Smooth muscle cell (in vitro differentiated cells): ENCODE measurements at regions not wholly inside any gene's neighbourhood (a gene's known extent, or its start where the extent isn't known, plus 50 kb on each side); places are given as distances from the start of the nearest gene placed in this dataset.

Experiments
- DNase-seq: peaks from one replicate; lab custom pipeline; 2025; ENCODE audit not compliant: unreplicated experiment; lab: John Stamatoyannopoulos, UW
- H2AFZ ChIP-seq: fragments of 200-600 bp; sonication (generic); 2 replicates; pipeline ENCODE4 v1.6.0; 2016; ENCODE audit warnings: antibody characterized with exemption, low read depth, mild to moderate bottlenecking
- H3F3A ChIP-seq: fragments of 200-600 bp; sonication (generic); 2 replicates; pipeline ENCODE4 v1.6.0; 2017; ENCODE audit warnings: antibody characterized with exemption, low read depth
- H3K27ac ChIP-seq: fragments of 200-600 bp; sonication (generic); 2 replicates; pipeline ENCODE4 v1.5.1; 2016; ENCODE audit warnings: low read depth, mild to moderate bottlenecking
- H3K27me3 ChIP-seq: fragments of 200-600 bp; sonication (generic); 2 replicates; pipeline ENCODE4 v1.6.1; 2016; ENCODE audit warnings: low read depth, mild to moderate bottlenecking
- H3K36me3 ChIP-seq: fragments of 200-600 bp; sonication (generic); 2 replicates; pipeline ENCODE4 v1.5.1; 2016; ENCODE audit warnings: low read depth
- H3K4me1 ChIP-seq: fragments of 200-600 bp; sonication (generic); 2 replicates; pipeline ENCODE4 v1.5.1; 2016; ENCODE audit warnings: low read depth
- H3K4me2 ChIP-seq: fragments of 200-600 bp; sonication (generic); 2 replicates; pipeline ENCODE4 v1.6.0; 2016; ENCODE audit warnings: mild to moderate bottlenecking
- H3K4me3 ChIP-seq: fragments of 200-600 bp; sonication (generic); 2 replicates; pipeline ENCODE4 v1.5.1; 2016; ENCODE audit warnings: mild to moderate bottlenecking
- H3K79me2 ChIP-seq: fragments of 200-600 bp; sonication (generic); 2 replicates; pipeline ENCODE4 v1.6.0; 2016; ENCODE audit warnings: low read depth, mild to moderate bottlenecking
- H3K9ac ChIP-seq: fragments of 200-600 bp; sonication (generic); 2 replicates; pipeline ENCODE4 v1.6.0; 2016; ENCODE audit warnings: low read depth
- H3K9me3 ChIP-seq: fragments of 200-600 bp; sonication (generic); replicated peaks from 2 replicates; pipeline ENCODE4 v1.5.1; 2016; ENCODE audit warnings: low read depth
- H4K20me1 ChIP-seq: fragments of 200-600 bp; sonication (generic); 2 replicates; pipeline ENCODE4 v1.6.0; 2016; ENCODE audit warnings: low read depth
- CTCF ChIP-seq: fragments of 200-600 bp; sonication (generic); IDR thresholded peaks from 2 replicates; pipeline ENCODE4 v1.5.1; 2017; ENCODE audit warnings: borderline replicate concordance, mild to moderate bottlenecking, antibody characterized with exemption; ENCODE audit not compliant: insufficient read depth, poor library complexity, severe bottlenecking
- WGBS: methylation state at CpG from one replicate; pipeline ENCODE4 v1.1.7; 2016; ENCODE audit warnings: low lambda C conversion rate; 5-methylcytosine and 5-hydroxymethylcytosine counted together

- no peaks in the 10 kb centered on the region for H3K4me1 ChIP-seq
- H4K20me1 ChIP-seq, result no peaks in the 10 kb centered on the region
- no peak for TF ChIP-seq CTCF
- no peak overlapping the region for H3K27ac ChIP-seq
- no peaks in the 10 kb centered on the region for H3K9me3 ChIP-seq
- no peak overlapping the region for H3K9ac ChIP-seq
- H2AFZ ChIP-seq, result no peak overlapping the region
- no peaks in the 10 kb centered on the region for H3K79me2 ChIP-seq
- DNase-seq, result no peak
- no peaks in the 10 kb centered on the region for H3K36me3 ChIP-seq
- no peak overlapping the region for H3K4me2 ChIP-seq
- H3K27me3 ChIP-seq, result peaks cover 5% of the 10 kb centered on the region
- 88% methylated on average over 3 of the region's 3 CpGs for WGBS
- H3K4me3 ChIP-seq, result no peak overlapping the region
- H3F3A ChIP-seq, result no peaks in the 10 kb centered on the region
Observed at GRCh38 chr2:49585921-49586320, 431.6 kb upstream of the FSHR start.

DNA sequence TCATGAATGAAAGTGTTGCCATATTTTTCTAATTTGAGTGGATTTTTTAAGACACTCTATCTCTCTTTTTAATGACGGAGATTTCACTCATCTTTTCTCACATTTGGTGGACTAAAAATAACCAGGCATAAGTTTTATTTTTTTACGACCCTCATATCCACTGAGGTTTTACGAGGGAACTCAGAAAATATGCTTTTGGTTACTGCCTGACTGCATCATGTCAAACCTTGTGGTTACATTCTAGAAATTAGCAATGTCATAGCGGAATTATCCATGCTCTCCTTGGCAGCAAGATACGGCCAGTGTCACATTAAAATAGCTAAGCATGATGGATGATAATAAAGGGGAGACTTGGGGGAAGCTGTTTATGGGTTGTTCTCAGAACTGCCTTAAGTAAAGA is 428.6 kb upstream of the FSHR start:
- no peak for TF ChIP-seq CTCF
- DNase-seq, result no peak
- Histone ChIP-seq H3K4me1 (no peaks in the 10 kb centered on the region), H2AFZ (no peak overlapping the region), H3F3A (no peaks in the 10 kb centered on the region), H3K9me3 (no peaks in the 10 kb centered on the region), H3K4me2 (peak overlapping the region; percentile 18), H3K9ac (no peak overlapping the region), H4K20me1 (no peaks in the 10 kb centered on the region), H3K4me3 (no peak overlapping the region), H3K79me2 (no peaks in the 10 kb centered on the region), H3K27me3 (no peaks in the 10 kb centered on the region), H3K36me3 (no peaks in the 10 kb centered on the region), H3K27ac (no peak overlapping the region)
- 20% methylated on average over 5 of the region's 5 CpGs for WGBS

GRCh38 chr2:49577041-49577440 is 422.7 kb upstream of the FSHR start:
- Histone ChIP-seq H4K20me1 (no peaks in the 10 kb centered on the region), H3K9me3 (no peaks in the 10 kb centered on the region), H3K27me3 (no peaks in the 10 kb centered on the region), H3F3A (no peaks in the 10 kb centered on the region), H3K4me1 (no peaks in the 10 kb centered on the region), H3K4me3 (no peak overlapping the region), H3K9ac (no peak overlapping the region), H3K79me2 (no peaks in the 10 kb centered on the region), H3K36me3 (no peaks in the 10 kb centered on the region), H2AFZ (no peak overlapping the region), H3K27ac (no peak overlapping the region), H3K4me2 (no peak overlapping the region)
- no peak for DNase-seq
- no peak for TF ChIP-seq CTCF
- 58% methylated on average over 1 of the region's 1 CpG for WGBS

DNA sequence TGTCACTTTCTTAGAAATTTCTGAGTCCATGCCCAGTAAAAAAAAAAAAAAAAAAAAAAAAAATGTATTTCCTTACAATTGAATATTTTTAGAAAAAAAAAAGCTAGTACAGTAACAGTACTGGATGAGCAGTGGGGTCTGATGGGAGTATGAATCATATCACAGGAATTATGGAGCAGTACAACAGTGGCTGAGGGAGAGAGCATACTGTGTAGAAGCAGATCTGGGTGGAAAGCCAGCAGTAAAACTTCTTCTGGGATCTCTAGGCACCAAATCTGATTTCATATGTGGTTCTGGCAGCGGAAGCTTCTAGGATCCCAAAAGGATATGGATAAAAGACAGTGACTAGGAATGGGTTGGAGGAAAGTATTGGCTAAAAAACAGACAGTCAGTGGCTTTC is 414.9 kb upstream of the FSHR start:
- H3K36me3 ChIP-seq, result no peaks in the 10 kb centered on the region
- no peaks in the 10 kb centered on the region for H3K4me1 ChIP-seq
- H3K27ac ChIP-seq, result no peak overlapping the region
- no peak overlapping the region for H3K9ac ChIP-seq
- H3K4me3 ChIP-seq, result no peak overlapping the region
- 37% methylated on average over 1 of the region's 1 CpG for WGBS
- no peaks in the 10 kb centered on the region for H3K79me2 ChIP-seq
- no peak overlapping the region for H3K4me2 ChIP-seq
- H2AFZ ChIP-seq, result no peak overlapping the region
- no peak for DNase-seq
- H3K9me3 ChIP-seq, result no peaks in the 10 kb centered on the region
- no peaks in the 10 kb centered on the region for H3F3A ChIP-seq
- no peak for TF ChIP-seq CTCF
- no peaks in the 10 kb centered on the region for H4K20me1 ChIP-seq
- H3K27me3 ChIP-seq, result no peaks in the 10 kb centered on the region
